H9 (cell line): ENCODE measurements at regions not wholly inside any gene's neighbourhood (a gene's known extent, or its start where the extent isn't known, plus 50 kb on each side); places are given as distances from the start of the nearest gene placed in this dataset.
A peak's percentile ranks its signal among the peaks of the same experiment; 100 is the strongest.

Experiments used
- DNase-seq: peaks from one replicate; pipeline ENCODE4 v3.0.0-alpha.2; 2017
- H2AFZ ChIP-seq: one replicate; pipeline ENCODE4 v1.6.1; 2013; ENCODE audit warnings: mild to moderate bottlenecking, low read length, control low read depth, moderate library complexity
- H2AK5ac ChIP-seq: 2 replicates; pipeline ENCODE4 v1.6.1; 2013; ENCODE audit warnings: low read length, control low read depth, mixed read lengths; ENCODE audit not compliant: insufficient read length
- H2BK120ac ChIP-seq: one replicate; pipeline ENCODE4 v1.6.1; 2013; ENCODE audit warnings: low read depth, mild to moderate bottlenecking, low read length, control low read depth, inconsistent platforms; ENCODE audit not compliant: poor library complexity, severe bottlenecking
- H2BK12ac ChIP-seq: 2 replicates; pipeline ENCODE4 v1.6.1; 2013; ENCODE audit warnings: low read length, control low read depth, mixed read lengths, low read depth; ENCODE audit not compliant: insufficient read length
- H2BK15ac ChIP-seq: 2 replicates; pipeline ENCODE4 v1.6.1; 2013; ENCODE audit warnings: low read depth, low read length, control low read depth
- H2BK20ac ChIP-seq: one replicate; pipeline ENCODE4 v1.6.1; 2013; ENCODE audit warnings: low read depth, mild to moderate bottlenecking, low read length, control low read depth, inconsistent platforms; ENCODE audit not compliant: poor library complexity, severe bottlenecking
- H2BK5ac ChIP-seq: 2 replicates; pipeline ENCODE4 v1.6.1; 2013; ENCODE audit warnings: low read length, control low read depth, mixed read lengths; ENCODE audit not compliant: insufficient read length
- H3K14ac ChIP-seq: 2 replicates; pipeline ENCODE4 v1.6.1; 2013; ENCODE audit warnings: low read length, control low read depth; ENCODE audit not compliant: insufficient read depth
- H3K18ac ChIP-seq: 2 replicates; pipeline ENCODE4 v1.6.1; 2013; ENCODE audit warnings: low read depth, mild to moderate bottlenecking, mixed read lengths, low read length, control low read depth; ENCODE audit not compliant: insufficient read length
- H3K23ac ChIP-seq: 2 replicates; pipeline ENCODE4 v1.6.1; 2013; ENCODE audit warnings: low read length, control low read depth, mixed read lengths, low read depth; ENCODE audit not compliant: insufficient read length
- H3K23me2 ChIP-seq: 2 replicates; pipeline ENCODE4 v1.6.1; 2013; ENCODE audit warnings: low read depth, mild to moderate bottlenecking, mixed read lengths, low read length, control low read depth; ENCODE audit not compliant: insufficient read length, poor library complexity, severe bottlenecking
- H3K27ac ChIP-seq: 2 replicates; pipeline ENCODE4 v1.5.1; 2013; ENCODE audit warnings: low read length, control low read depth, mixed read lengths, low read depth; ENCODE audit not compliant: insufficient read length
- H3K27me3 ChIP-seq: 2 replicates; pipeline ENCODE4 v1.6.1; 2013; ENCODE audit warnings: low read length, control low read depth, inconsistent platforms; ENCODE audit not compliant: insufficient read depth
- H3K4ac ChIP-seq: 2 replicates; pipeline ENCODE4 v1.6.1; 2013; ENCODE audit warnings: low read depth, mild to moderate bottlenecking, control low read depth, inconsistent platforms, low read length, moderate library complexity
- H3K4me1 ChIP-seq: 2 replicates; pipeline ENCODE4 v1.6.1; 2013; ENCODE audit warnings: low read length, control low read depth, inconsistent platforms; ENCODE audit not compliant: insufficient read depth
- H3K4me2 ChIP-seq: 2 replicates; pipeline ENCODE4 v1.6.1; 2013; ENCODE audit warnings: low read length, control low read depth, mixed read lengths; ENCODE audit not compliant: insufficient read length, insufficient read depth
- H3K56ac ChIP-seq: 2 replicates; pipeline ENCODE4 v1.6.1; 2013; ENCODE audit warnings: low read depth, mild to moderate bottlenecking, mixed read lengths, low read length, control low read depth; ENCODE audit not compliant: insufficient read length
- H3K79me1 ChIP-seq: 2 replicates; pipeline ENCODE4 v1.6.1; 2013; ENCODE audit warnings: low read depth, mild to moderate bottlenecking, moderate library complexity, low read length, control low read depth, inconsistent platforms; ENCODE audit not compliant: insufficient read depth, poor library complexity, severe bottlenecking
- H3K79me2 ChIP-seq: 2 replicates; pipeline ENCODE4 v1.6.1; 2013; ENCODE audit warnings: low read length, control low read depth, inconsistent platforms; ENCODE audit not compliant: insufficient read depth
- H3K9ac ChIP-seq: 2 replicates; pipeline ENCODE4 v1.6.1; 2013; ENCODE audit warnings: low read length, control low read depth, mixed read lengths; ENCODE audit not compliant: insufficient read length; ENCODE audit errors: extremely low read depth
- H3K9me3 ChIP-seq: one replicate; pipeline ENCODE4 v1.6.1; 2013; ENCODE audit warnings: low read depth, low read length, inconsistent platforms; ENCODE audit not compliant: control insufficient read depth
- H3T11ph ChIP-seq: one replicate; pipeline ENCODE4 v1.6.1; 2013; ENCODE audit warnings: mild to moderate bottlenecking, low read length, control low read depth, inconsistent platforms
- H4K20me1 ChIP-seq: one replicate; pipeline ENCODE4 v1.6.1; 2013; ENCODE audit not compliant: control insufficient read depth, insufficient read length, insufficient read depth
- H4K5ac ChIP-seq: 2 replicates; pipeline ENCODE4 v1.6.1; 2013; ENCODE audit warnings: low read depth, mild to moderate bottlenecking, mixed read lengths, low read length, control low read depth; ENCODE audit not compliant: insufficient read length
- H4K8ac ChIP-seq: replicated peaks from 2 replicates; pipeline ENCODE4 v1.6.1; 2013; ENCODE audit warnings: low read length, control low read depth, mixed read lengths, low read depth; ENCODE audit not compliant: insufficient read length
- H4K91ac ChIP-seq: 2 replicates; pipeline ENCODE4 v1.6.1; 2013; ENCODE audit warnings: low read depth, mild to moderate bottlenecking, moderate library complexity, mixed read lengths, low read length, control low read depth; ENCODE audit not compliant: insufficient read length
- H3K27ac Mint-ChIP-seq, 3 experiments: 2 replicates in 2 of 3; 3 replicates in 1 of 3; pipeline ENCODE4 v1.8.0; 2020 to 2021; ENCODE audit warnings: mixed read lengths in 3 of 3, mild to moderate bottlenecking in 1 of 3, moderate library complexity in 1 of 3
- H3K27me3 Mint-ChIP-seq: 2 replicates; pipeline ENCODE4 v1.8.0; 2021; ENCODE audit warnings: low read depth, mild to moderate bottlenecking, moderate library complexity, mixed read lengths
- H3K36me3 Mint-ChIP-seq, 3 experiments: 2 replicates in 2 of 3; 3 replicates in 1 of 3; pipeline ENCODE4 v1.8.0; 2020 to 2021; ENCODE audit warnings: low read depth in 3 of 3, mixed read lengths in 3 of 3; ENCODE audit not compliant: insufficient read depth in 1 of 3
- H3K4me1 Mint-ChIP-seq, 2 experiments: 2 replicates each; pipeline ENCODE4 v1.8.0; 2020; ENCODE audit warnings: mixed read lengths in 2 of 2
- H3K4me3 Mint-ChIP-seq, 2 experiments: 2 replicates in 1 of 2; 3 replicates in 1 of 2; pipeline ENCODE4 v1.8.0; 2020 to 2021; ENCODE audit warnings: mild to moderate bottlenecking in 2 of 2, mixed read lengths in 2 of 2, moderate library complexity in 1 of 2
- H3K9me3 Mint-ChIP-seq, 2 experiments: 2 replicates in 1 of 2; 3 replicates in 1 of 2; pipeline ENCODE4 v1.8.0; 2020; ENCODE audit warnings: mild to moderate bottlenecking in 2 of 2, mixed read lengths in 2 of 2, moderate library complexity in 1 of 2
- WGBS: extraction: QIAGEN DNeasy Blood & Tissue Kit; methylation state at CpG from one replicate; pipeline ENCODE4 v1.1.7; 2013; ENCODE audit warnings: missing lambda C conversion rate, low lambda C conversion rate, mixed read lengths; ENCODE audit not compliant: insufficient read length; ENCODE audit errors: extremely low coverage; 5-methylcytosine and 5-hydroxymethylcytosine counted together
- TF ChIP-seq, protein P1 (sequence below): fragments of 200-600 bp; sonication (generic); conservative IDR thresholded peaks from 3 replicates; pipeline ENCODE4 v1.8.0; 2021; ENCODE audit warnings: antibody characterized with exemption, mild to moderate bottlenecking

DNA sequence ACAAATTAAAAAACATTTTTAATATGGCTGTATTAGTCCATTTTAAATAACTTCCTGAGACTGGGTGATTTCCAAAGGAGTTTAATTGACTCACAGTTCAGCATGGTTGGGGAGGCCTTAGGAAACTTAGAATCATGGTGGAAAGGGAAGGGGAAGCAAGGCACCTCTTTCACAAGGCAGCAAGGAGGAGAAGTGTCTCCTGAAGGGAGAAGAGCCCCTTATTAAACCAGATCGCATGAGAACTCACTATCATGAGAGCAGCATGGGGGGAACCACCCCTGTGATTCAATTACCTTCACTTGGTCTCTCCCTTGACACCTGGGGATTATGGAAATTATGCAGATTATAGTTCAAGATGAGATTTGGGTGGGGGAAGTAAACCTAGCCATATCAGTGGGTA lies 488.6 kb downstream of the ETS1 start:
- Histone ChIP-seq H3K9ac (no peak overlapping the region), H2BK20ac (no peak overlapping the region), H3K79me1 (no peaks in the 10 kb centered on the region), H4K20me1 (no peaks in the 10 kb centered on the region), H3K4ac (no peak overlapping the region), H3K4me2 (no peak overlapping the region), H3K56ac (no peak overlapping the region), H2BK12ac (no peak overlapping the region), H3K18ac (no peak overlapping the region), H2AFZ (no peak overlapping the region), H4K5ac (no peak overlapping the region), H3K14ac (no peak overlapping the region), H2BK5ac (no peak overlapping the region), H2BK120ac (no peak overlapping the region), H3K9me3 (no peaks in the 10 kb centered on the region), H3K4me1 (no peaks in the 10 kb centered on the region; the same call in 1 of the 2 replicates), H4K8ac (no peak overlapping the region), H4K91ac (no peak overlapping the region), H3K23me2 (no peaks in the 10 kb centered on the region), H2BK15ac (no peak overlapping the region), H2AK5ac (no peak overlapping the region), H3T11ph (no peak overlapping the region), H3K79me2 (no peaks in the 10 kb centered on the region), H3K23ac (no peak overlapping the region), H3K27me3 (no peaks in the 10 kb centered on the region), H3K27ac (no peak overlapping the region)
- Mint-ChIP-seq H3K9me3 (no peaks in the 10 kb centered on the region), H3K4me1 (peaks cover 7 to 9% of the 10 kb centered on the region in 2 experiments), H3K36me3 (no peaks in the 10 kb centered on the region), H3K4me3 (no peak overlapping the region), H3K27me3 (no peaks in the 10 kb centered on the region; the same call in 1 of the 2 replicates), H3K27ac (peak overlapping the region; percentile 69 to 92 (median 78); a peak in 4 of 7 replicates)
- WGBS, result no CpG with 5 or more reads among the region's 1 CpG
- TF ChIP-seq, protein P1, sequence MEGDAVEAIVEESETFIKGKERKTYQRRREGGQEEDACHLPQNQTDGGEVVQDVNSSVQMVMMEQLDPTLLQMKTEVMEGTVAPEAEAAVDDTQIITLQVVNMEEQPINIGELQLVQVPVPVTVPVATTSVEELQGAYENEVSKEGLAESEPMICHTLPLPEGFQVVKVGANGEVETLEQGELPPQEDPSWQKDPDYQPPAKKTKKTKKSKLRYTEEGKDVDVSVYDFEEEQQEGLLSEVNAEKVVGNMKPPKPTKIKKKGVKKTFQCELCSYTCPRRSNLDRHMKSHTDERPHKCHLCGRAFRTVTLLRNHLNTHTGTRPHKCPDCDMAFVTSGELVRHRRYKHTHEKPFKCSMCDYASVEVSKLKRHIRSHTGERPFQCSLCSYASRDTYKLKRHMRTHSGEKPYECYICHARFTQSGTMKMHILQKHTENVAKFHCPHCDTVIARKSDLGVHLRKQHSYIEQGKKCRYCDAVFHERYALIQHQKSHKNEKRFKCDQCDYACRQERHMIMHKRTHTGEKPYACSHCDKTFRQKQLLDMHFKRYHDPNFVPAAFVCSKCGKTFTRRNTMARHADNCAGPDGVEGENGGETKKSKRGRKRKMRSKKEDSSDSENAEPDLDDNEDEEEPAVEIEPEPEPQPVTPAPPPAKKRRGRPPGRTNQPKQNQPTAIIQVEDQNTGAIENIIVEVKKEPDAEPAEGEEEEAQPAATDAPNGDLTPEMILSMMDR, result no peak
- no peak for DNase-seq
